Raji (cell line): ENCODE measurements at regions not wholly inside any gene's neighbourhood (a gene's known extent, or its start where the extent isn't known, plus 50 kb on each side); places are given as distances from the start of the nearest gene placed in this dataset.
A peak's percentile ranks its signal among the peaks of the same experiment; 100 is the strongest.

Experiments used
- POLR2A ChIP-seq: IDR thresholded peaks from 2 replicates; pipeline ENCODE4 v1.6.1; 2011; ENCODE audit warnings: low read depth, low read length, control low read depth; ENCODE audit not compliant: insufficient read depth

- TF ChIP-seq POLR2A: no peak
Observed at GRCh38 chr2:64196963-64197362, 52.7 kb upstream of the PELI1 start.

- TF ChIP-seq POLR2A: no peak
Observed at GRCh38 chr2:64201151-64201550, 56.9 kb upstream of the PELI1 start.

GRCh38 chr2:64202206-64202845 is 58.1 kb upstream of the PELI1 start:
- no peak for TF ChIP-seq POLR2A

GRCh38 chr2:64203131-64203857 is 59.1 kb upstream of the PELI1 start:
- no peak for TF ChIP-seq POLR2A

- 0 out of 2 replicates have a peak, but pooled peaks have one; percentile 17 for TF ChIP-seq POLR2A
Observed at GRCh38 chr2:64203858-64204632, 59.8 kb upstream of the PELI1 start.

- TF ChIP-seq POLR2A: no peak
Observed at GRCh38 chr2:64204703-64205102, 60.5 kb upstream of the PELI1 start.

GRCh38 chr2:64205415-64205814 is 61.2 kb upstream of the PELI1 start:
- no peak for TF ChIP-seq POLR2A

GRCh38 chr2:64207573-64207972 is 63.4 kb upstream of the PELI1 start:
- no peak for TF ChIP-seq POLR2A

GRCh38 chr2:64210816-64211215 is 66.6 kb upstream of the PELI1 start:
- TF ChIP-seq POLR2A: no peak

GRCh38 chr2:64211276-64211921 is 67.2 kb upstream of the PELI1 start:
- no peak for TF ChIP-seq POLR2A

GRCh38 chr2:64212346-64212745 is 68.1 kb upstream of the PELI1 start:
- TF ChIP-seq POLR2A: no peak

- TF ChIP-seq POLR2A: no peak
Observed at GRCh38 chr2:64212801-64213321, 68.6 kb upstream of the PELI1 start.

- no peak for TF ChIP-seq POLR2A
Observed at GRCh38 chr2:64213532-64214275, 69.5 kb upstream of the PELI1 start.

GRCh38 chr2:64214281-64215115 is 70.3 kb upstream of the PELI1 start:
- TF ChIP-seq POLR2A: no peak

- no peak for TF ChIP-seq POLR2A
Observed at GRCh38 chr2:64217198-64217869, 73.1 kb upstream of the PELI1 start.
